ENCODE measurements at regions not wholly inside any gene's neighbourhood (a gene's known extent, or its start where the extent isn't known, plus 50 kb on each side); places are given as distances from the start of the nearest gene placed in this dataset.
A peak's percentile ranks its signal among the peaks of the same experiment; 100 is the strongest.

DNA sequence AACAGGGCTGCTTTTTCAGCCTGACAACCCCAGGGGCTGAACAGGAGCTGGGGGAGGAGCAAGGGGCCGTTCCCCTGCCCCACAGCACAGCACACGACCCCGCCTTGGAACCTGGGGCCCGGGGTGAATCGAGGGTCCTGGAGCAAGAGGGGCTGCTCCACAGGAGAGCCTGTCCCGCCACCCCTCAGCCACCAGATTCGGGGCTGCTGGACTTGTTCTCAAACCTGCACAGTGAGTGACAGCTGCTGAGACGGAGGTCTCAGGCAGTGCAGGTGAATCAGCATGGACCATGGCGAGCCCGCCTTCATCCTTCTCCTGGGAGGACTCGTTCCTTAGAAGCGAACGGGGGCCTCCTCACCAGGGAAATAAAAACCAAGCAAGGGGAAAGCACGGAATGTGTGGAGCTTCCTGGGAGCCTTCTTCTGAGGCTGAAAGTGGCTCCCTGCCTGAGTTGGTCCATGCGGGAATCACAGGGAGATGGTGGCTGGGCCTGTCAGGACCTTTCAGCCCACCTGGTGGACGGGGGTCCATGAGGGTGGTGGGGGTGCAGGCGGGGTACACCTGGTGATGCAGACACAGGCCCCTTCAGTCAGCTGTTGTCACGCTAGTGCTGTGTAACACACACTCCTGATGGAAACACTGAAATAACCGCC, 125.4 kb downstream of the SIK1 start:
- no peak for DNase-seq

DNA sequence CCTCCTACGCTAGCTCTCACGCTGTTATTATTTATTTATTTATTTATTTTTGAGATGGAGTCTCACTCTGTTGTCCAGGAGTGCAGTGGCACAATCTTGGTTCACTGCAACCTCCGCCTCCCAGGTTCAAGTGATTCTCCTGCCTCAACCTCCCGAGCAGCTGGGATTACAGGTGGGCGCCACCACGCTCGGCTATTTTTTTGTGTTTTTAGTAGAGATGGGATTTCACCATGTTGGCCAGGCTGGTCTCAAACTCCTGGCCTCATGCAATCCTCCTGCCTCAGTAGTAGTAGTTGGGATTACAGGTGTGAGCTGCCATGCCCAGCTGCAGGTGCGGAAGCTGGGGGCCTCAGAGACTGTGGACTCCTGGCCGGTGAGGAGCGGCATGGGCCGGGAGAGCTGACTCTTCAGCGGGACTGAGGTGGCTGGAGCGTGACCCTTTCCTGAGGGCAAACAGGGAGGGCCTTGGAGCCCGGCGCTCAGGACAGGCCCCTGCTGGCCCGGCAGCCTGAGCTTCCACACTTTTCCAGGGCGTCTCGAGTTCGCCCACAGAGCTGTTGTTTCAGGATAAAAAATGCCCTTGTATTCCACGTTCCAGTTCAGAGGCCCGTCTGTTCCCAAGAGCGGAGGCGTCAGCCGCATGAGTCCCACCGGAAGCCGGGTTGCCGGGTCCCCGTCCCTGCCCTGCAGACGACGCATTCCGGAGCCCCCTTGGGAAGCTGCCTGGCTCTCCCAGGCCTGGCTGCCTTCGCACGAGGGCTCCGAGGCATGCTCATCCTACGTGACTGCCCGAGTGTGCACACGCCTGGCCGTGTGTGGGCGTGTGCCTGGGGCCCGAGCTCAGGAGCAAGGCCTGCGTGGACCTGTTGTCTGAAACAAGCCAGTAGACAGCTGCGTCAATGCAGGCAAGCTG, 126.2 kb downstream of the SIK1 start:
- no peak for DNase-seq

DNA sequence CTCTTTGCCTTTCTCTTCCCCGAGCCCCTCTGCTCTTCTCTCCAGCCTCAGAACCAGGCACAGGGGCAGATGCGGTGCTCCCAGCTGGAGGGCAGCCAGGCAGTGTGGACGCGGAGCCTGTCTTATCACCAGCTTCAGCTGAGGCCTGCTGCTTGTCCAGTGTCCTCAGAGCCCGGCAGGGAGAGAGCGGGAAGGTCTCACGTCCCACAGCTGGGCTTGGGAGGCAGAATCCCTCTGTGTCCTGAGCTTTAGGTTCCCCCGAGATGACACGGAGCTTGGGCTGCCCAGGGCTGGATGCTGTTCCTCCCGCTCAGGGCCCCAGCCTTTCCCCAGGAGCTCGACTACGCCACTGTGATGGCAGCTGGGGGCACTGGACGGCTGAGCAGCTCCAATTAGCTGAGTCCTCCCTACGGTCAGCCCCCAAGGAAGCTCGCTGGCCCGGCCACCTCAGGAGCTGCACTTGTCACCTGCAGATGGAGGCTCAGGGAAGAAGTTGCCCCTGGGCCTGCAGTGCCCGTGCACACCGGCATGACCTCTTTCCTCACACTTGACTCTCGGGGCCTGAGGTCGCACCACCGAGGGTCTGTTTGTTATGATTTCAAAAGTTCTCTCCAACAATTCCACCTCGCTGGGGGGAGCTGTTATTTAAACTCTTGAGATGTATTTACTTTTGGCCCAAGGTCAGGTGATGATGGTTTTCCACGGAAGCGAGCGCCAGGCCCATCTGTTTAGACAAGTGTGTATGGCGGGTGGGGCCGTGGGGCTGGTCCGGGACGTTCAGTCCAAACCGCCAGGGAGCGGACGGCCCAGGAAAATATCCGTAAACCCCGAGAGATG, 127.3 kb downstream of the SIK1 start:
- DNase-seq, result no peak

DNA sequence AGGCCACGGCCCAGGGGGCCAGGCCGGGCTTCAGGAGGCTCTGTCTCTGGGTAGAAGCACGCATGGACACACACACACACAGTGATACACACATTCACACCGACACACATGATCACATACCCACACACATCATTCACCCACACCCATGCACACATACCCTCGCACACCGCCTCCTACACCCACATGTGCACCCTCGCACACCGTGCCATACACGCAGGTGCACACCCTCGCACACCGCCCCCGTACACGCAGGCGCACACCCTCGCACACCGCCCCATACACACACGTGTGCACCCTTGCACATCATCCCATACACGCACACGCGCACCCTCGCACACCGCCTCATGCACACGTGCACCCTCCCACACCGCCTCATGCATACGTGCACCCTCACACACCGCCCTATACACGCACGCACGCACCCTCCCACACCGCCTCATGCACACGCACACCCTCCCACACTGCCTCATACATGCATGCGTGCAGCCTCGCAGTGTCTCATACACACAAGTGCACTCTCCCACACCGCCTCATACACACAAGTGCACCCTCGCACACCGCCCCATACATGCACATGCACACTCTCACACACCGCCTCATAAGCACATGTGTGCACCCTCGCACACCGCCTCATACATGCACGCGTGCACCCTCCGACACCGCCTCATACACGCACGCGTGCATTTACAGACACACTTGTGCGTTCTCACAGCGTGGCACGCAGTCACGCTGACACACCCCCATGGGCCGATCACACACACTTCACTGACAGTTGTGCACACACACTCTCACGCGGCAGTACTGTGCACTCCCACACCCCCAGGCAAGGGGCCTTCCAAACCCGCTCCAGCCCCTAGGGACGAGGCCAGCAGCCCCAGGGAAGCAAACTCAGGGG, 128.1 kb downstream of the SIK1 start:
- DNase-seq, result no peak

DNA sequence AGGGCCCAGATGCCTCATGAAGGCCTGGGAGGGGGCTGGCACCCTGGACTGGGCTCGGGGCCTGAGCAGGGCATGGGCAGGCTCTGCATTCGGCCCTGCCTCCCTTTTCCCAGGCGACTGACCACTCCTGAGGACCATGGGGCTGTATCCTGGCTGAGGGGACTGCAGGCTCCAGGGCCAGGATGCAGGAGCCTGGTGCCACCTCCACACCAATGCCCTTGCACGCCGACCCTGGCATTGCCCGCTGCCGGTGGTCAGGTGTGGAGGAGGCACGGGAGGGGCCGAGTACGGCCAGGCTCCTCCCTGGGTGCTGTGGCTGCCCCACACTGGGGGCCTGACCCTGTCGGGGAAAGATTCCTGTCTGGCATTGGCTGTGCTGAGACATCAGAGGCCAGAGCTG, 128.9 kb downstream of the SIK1 start:
- no peak for DNase-seq

DNA sequence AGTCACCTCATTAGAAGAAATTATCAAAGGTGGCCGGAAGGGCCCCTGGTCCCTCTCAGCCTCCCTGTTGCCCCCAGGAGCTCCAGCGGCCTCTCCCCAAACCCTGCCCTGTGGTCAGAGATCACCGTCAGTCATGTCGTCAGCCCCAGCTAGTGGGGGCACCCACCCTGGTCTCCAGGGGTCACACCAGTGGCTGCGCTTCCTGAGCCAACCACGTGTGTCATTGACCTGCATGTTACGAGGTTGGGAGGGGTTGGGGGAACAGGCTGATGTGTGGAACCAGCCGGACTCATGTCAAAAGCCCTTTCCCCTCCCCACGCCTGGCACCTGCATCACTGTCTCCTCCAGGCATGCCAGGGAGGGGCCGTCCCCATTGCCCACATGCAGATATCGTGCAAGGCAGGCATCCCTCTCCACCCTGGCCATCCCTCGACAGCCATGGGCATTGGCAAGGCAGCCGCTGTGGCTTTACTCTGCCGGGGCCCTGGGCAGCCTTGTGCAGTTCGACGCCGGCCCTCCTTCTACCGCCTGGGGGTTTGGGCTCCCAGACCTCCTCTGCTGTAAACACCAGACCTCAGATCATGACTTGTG, 128.7 kb downstream of the CRYAA start:
- DNase-seq, result no peak

DNA sequence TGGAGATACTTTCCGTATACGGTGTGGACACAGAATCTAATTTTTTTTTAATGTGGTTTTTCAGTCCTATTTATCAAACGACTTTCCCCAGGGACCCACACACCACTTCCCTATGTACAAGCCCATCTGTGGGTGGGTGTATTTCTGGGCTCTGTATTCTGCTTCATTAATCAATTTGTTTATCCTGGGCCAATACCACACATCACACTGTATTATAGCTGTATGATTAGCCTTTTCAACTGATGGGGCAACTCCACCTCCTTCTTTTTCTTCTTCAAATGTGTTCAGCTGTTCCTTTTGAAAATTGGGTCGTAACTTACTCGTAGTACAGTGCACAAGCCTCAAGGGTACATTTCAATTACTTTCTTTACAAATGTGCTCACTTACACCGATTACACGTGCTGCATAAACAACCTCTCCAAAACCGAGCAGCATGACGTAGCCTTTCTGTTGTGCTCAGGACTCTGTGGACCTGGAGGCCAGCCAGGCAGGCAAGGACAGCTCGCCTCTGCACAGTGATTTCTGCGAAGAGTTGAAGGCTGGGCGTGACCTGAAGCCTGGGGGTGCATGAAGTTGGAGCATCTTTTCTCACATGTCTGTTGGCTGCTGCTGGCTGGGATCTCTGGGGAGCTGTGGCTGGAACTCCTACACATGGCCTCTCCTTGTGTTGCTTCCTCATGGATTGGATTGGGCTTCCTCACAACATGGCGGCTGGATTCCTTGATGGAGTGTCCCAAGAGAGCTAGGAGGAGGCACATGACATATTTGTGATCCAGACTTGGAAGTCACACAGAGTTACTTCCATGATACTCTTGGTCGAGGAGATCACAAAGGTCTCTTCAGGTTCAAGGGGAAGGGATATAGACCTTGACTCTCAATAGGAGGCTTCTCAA, 126.5 kb downstream of the CRYAA start:
- no peak for DNase-seq

DNA sequence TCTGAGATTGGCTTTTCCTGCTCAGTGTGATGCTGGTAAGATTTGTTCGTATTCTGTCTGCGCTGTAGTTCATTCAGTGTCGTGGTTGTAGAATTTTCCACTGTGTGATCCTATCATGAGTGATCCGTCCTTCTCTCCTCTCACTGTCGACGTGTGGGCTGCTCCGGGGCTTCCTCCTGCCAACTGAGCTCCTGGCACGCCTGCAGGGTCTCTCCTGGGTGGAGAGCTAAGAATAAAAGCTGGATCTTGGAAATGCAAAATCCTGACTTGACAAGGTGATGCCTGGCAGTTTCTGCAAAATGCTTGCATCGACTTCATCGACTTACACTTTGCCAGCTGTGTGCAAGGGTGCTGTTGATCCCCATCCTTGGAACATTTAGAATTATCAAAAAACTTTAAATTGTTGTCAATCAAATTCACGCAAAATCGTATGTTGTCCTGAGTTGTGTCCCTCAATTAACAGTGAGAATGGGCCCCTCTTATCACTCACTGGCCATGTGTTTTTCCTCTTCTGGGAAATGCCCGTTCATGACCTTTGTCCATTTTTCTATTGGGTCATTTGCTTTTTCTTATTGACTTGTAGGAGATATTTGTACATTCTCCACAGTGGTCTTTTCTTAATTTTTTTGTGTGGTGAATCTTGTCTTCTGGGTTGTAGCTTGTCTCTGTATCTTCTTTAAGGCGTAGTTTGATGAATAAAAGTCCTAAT, 125.5 kb downstream of the CRYAA start:
- DNase-seq, result no peak

DNA sequence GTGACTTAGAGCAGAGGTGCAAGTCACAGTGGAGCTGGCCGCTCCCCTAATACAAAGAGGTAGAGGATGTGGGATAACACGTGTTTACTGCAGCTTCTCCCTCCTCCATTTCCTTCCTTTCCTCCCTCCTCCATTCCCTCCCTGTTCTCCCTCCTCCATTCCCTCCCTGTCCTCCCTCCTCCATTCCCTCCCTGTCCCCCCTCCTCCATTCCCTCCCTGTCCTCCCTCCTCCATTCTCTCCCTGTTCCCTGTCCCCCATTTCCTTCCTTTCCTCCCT, 124.0 kb downstream of the CRYAA start:
- no peak for DNase-seq

DNA sequence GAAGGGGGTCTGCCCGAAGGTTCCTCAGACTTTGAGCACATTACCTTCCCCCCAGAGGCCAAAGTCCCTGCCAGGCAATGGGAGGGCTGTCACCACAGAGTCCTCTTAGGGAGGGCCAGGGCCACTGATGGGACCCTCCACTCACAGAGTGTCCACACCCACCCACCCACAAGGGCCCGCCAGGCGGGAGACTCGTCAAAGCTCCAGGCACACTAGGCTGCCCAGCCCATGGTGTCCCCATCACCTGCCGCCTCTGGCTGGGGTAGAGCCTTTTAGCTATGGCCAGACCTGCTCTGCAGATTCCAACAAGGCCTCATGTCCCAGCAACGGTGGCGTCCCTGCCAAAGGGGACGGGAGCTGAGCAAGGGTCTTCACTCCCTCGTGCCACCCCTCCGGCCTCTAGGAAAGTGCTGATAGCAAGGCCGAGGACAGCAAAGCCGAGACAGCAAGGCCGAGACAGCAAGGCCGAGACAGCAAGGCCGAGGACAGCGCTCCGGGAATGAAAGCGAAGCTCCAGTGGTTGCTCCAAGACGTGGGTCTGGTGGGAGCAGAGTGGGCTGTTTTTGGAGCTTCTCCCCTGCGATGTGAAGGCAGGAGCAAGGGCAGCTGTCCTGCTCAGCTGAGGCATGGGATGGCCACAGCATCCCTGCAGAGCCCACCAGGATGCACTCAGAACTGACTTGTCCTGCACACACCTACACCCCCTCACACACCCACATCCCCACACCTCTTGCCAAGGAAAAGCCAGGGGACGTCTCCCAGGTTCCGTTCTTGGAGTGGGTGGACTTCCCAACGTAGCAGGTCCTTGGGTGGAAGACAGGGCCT, 123.4 kb downstream of the CRYAA start:
- DNase-seq, result no peak

DNA sequence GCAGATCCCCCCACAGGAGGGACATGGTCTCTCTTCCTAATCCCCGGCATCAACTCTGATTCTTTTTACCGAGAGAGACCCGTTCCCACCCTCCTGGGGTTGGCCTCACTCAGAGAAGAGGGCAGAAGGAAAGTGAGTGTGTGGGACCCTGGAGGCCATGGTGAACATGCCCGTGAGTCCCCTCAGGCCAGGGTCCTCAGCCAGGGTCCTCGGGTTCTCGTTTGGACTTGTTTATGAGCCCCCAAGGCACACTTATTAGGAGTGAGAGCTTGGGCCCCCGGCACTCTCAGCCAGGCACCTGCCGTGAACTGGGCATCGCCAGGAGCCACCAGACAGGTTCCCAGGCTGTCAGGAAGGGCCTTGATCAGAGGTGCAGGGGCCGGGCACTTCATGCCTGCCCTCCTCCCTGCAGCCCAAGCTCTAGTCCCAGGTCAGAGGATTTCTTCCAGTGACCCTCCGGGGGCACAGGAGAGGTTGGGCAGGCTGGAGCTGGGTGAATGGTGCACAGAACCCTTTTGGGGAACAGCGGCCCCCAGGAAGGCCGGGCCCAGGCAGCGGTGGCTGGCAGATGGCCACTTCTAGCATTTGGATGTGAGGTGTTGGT, 122.6 kb downstream of the CRYAA start:
- DNase-seq, result no peak

DNA sequence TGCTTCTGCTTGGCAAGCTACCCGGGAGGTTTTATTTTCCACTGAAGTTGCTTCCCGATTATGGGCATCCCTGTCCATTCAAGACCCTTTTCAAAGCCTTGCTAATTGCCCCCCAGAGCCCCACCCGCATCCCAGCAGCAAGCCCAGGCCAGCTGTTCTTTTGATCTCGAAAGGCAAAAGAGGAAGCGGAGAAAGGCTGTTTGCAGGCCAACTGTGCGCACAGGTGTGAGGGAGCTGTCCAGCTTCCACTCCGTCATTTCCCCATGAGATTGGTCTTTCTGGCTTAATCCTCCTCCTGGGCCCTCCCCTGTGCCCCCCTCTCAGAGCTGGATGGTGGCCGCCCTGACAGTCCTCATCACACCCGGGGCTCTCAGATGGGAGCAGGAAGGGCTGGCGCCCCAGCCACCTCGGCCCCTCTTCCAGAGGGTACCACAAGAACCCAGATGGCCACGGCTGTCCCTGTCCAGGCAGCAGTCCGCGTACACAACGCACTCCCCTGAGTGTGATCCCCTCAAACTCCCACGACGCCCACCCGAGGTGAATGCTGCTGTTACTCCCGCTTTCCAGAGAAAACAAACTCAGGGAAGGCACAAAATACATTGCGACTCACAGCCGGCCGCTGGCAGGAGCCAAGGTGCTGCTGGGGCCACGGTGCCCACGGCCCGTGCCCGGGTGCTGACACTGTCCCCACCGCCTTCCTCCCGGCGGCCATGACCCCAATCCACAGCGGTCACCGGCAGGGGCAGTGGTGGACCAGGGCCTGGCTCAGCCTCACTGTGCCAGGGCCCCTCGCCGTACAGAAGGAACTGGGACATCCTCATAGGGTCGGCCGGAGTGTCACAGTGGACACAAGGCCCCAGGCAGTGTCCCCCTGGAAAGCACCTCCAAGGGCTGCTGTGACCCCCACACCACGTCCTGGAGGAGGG, 121.9 kb downstream of the CRYAA start:
- DNase-seq, result peak; percentile 15

DNA sequence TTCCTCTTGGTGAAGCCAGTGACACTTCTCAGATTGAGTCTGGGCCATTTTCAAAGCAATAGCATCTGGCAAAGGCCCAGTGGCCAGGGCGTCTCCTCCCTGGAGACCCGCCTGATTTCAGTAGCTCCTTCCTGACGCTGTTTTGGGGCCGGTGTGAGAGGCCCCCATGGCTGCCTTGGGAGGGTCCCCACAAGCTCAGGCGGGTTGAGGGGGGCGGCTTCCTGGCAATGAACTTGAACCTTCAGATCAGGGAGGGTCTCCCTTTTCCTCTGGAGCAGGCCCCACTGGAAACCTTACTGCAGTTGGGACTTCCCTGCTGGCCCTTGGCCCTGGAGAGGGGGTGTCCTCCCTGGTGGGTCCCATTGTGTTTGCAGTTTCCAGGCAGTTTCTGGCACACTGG, 121.2 kb downstream of the CRYAA start:
- no peak for DNase-seq

DNA sequence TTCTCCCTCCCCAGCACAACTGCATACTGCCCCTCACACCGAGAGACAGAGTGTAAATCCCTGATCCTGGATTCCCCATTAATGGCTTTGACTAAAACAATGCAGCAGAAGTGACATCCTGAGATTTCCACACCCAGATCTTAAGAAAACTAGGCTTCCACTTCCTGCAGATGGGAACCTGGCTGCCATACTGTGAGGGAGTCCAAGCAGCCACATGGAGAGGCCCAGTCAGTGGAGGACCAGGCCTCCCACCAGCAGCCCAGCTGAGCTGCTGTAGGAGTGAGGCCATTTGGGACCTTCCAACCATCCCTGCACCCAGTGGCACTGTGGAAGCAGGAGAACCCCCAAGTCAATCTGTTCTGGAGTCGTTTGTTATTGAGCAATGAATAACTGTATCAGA, 120.6 kb downstream of the CRYAA start:
- DNase-seq, result no peak

DNA sequence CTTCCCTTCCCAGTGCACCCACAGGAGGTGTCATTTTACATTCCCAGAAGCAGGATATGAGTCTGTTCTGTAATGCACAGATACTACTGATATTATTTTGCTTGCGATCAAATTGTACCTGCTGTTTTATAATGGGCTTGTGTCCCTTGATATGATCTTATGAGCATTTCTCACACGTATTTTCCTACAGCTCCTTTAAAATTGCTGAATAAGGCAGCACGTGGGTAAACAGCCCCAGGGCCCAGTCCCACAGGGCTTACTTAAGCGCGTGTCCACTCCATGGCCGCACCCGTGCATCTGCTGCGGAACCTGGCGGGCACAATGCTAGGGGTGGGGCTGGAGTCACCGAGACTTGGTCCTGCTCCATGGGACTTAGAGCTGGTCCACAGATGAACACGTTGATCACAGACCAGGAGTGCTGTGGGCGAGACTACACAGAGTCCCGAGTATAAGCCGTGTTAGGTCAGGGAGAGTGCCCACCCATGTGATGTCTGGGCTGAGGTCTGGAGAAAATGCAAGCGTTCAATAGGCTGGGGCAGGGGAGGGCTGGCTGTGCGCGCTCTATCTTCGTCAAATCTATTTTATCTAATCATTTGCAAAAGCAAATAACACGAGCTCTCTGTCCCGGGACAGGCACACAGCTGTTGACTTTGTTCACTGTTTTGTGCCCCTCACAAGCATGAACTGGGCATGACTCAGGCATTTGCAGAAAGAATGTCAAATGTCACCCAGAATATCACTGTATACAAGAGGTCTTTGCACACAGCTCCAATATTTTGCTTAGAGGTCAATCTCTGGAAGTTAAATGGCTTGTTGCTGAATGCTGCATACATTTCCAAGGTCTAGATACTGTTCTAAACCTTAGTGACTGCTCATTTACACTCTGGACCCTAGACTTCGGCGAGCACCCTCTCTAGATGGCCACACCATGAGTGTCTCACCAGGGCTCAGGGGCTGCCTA, 119.3 kb downstream of the CRYAA start:
- DNase-seq, result peak; percentile 84

DNA sequence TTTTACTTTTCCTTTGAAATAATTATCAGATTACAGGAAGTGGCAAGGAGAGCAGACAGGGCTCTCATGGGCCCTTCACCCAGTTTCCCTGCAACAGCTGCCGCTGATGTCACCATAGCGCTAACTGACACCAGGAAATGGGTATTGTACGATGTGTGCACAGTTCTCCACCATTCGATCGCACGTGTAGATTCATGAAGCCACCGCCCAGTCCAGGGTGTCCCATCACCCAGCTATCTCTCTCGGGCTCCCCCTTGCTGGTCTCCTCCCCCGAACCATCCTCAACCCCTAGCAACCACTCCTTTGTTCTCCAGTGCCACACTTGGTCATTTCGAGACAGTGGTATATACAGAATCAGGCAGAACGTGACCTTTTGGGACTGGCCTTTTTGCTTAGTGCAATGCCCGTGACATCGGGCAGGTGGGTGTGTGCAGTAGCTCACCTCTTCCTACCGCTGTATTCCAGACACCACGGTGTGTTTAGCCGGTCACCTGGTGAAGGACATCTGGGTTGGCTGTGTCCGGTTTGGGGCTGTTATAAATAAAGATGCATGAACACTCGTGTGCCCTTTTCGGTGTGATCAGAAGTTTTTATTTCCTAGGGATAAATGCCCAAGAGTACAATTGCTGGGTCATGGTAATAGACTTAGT, 118.4 kb downstream of the CRYAA start:
- DNase-seq, result peak; percentile 94
